ENCODE measurements at regions not wholly inside any gene's neighbourhood (a gene's known extent, or its start where the extent isn't known, plus 50 kb on each side); places are given as distances from the start of the nearest gene placed in this dataset.

GRCh38 chr4:27467351-27467750 lies 606.7 kb downstream of the STIM2 start:
- no peak overlapping the region for H3K4me3 ChIP-seq (ENCODE audit: low read depth, low read length)

GRCh38 chr4:27472364-27472763 lies 611.7 kb downstream of the STIM2 start:
- H3K4me3 ChIP-seq (ENCODE audit: low read depth, low read length), result no peak overlapping the region

GRCh38 chr4:27474691-27475090 lies 614.0 kb downstream of the STIM2 start:
- H3K4me3 ChIP-seq (ENCODE audit: low read depth, low read length), result no peak overlapping the region

GRCh38 chr4:27484216-27484615 lies 623.6 kb downstream of the STIM2 start:
- no peak overlapping the region for H3K4me3 ChIP-seq (ENCODE audit: low read depth, low read length)

GRCh38 chr4:27490315-27490714 lies 629.7 kb downstream of the STIM2 start:
- no peak overlapping the region for H3K4me3 ChIP-seq (ENCODE audit: low read depth, low read length)

GRCh38 chr4:27490766-27491165 lies 630.1 kb downstream of the STIM2 start:
- H3K4me3 ChIP-seq (ENCODE audit: low read depth, low read length), result no peak overlapping the region

GRCh38 chr4:27506401-27506800 lies 645.8 kb downstream of the STIM2 start:
- no peak overlapping the region for H3K4me3 ChIP-seq (ENCODE audit: low read depth, low read length)

- no peak overlapping the region for H3K4me3 ChIP-seq (ENCODE audit: low read depth, low read length)
These were observed 654.1 kb downstream of the STIM2 start for GRCh38 chr4:27514711-27515110.

GRCh38 chr4:27515140-27515539 lies 654.5 kb downstream of the STIM2 start:
- H3K4me3 ChIP-seq (ENCODE audit: low read depth, low read length), result no peak overlapping the region

GRCh38 chr4:27518876-27519275 lies 658.2 kb downstream of the STIM2 start:
- no peak overlapping the region for H3K4me3 ChIP-seq (ENCODE audit: low read depth, low read length)

- H3K4me3 ChIP-seq (ENCODE audit: low read depth, low read length), result no peak overlapping the region
These were observed 663.6 kb downstream of the STIM2 start for GRCh38 chr4:27524224-27524623.

- H3K4me3 ChIP-seq (ENCODE audit: low read depth, low read length), result no peak overlapping the region
These were observed 673.8 kb downstream of the STIM2 start for GRCh38 chr4:27534488-27534887.

- no peak overlapping the region for H3K4me3 ChIP-seq (ENCODE audit: low read depth, low read length)
These were observed 707.8 kb downstream of the STIM2 start for GRCh38 chr4:27568236-27568951.

GRCh38 chr4:27568952-27569319 lies 708.3 kb downstream of the STIM2 start:
- no peak overlapping the region for H3K4me3 ChIP-seq (ENCODE audit: low read depth, low read length)

GRCh38 chr4:27574743-27575142 lies 714.1 kb downstream of the STIM2 start:
- no peak overlapping the region for H3K4me3 ChIP-seq (ENCODE audit: low read depth, low read length)

- no peak overlapping the region for H3K4me3 ChIP-seq (ENCODE audit: low read depth, low read length)
These were observed 717.3 kb downstream of the STIM2 start for GRCh38 chr4:27577951-27578350.

- H3K4me3 ChIP-seq (ENCODE audit: low read depth, low read length), result no peak overlapping the region
These were observed 732.1 kb downstream of the STIM2 start for GRCh38 chr4:27592738-27593137.

- no peak overlapping the region for H3K4me3 ChIP-seq (ENCODE audit: low read depth, low read length)
These were observed 734.3 kb downstream of the STIM2 start for GRCh38 chr4:27594922-27595321.

GRCh38 chr4:27595571-27596360 lies 735.1 kb downstream of the STIM2 start:
- H3K4me3 ChIP-seq (ENCODE audit: low read depth, low read length), result no peak overlapping the region

- H3K4me3 ChIP-seq (ENCODE audit: low read depth, low read length), result no peak overlapping the region
These were observed 741.5 kb downstream of the STIM2 start for GRCh38 chr4:27602172-27602571.

GRCh38 chr4:27604692-27605091 lies 744.1 kb downstream of the STIM2 start:
- H3K4me3 ChIP-seq (ENCODE audit: low read depth, low read length), result no peak overlapping the region

GRCh38 chr4:27616166-27616565 lies 755.5 kb downstream of the STIM2 start:
- H3K4me3 ChIP-seq (ENCODE audit: low read depth, low read length), result no peak overlapping the region
